NCI-H146 (cell line): ENCODE measurements at regions not wholly inside any gene's neighbourhood (a gene's known extent, or its start where the extent isn't known, plus 50 kb on each side); places are given as distances from the start of the nearest gene placed in this dataset.

Experiments
- DNase-seq: peaks from one replicate; lab custom pipeline; 2025; lab: John Stamatoyannopoulos, UW

DNA sequence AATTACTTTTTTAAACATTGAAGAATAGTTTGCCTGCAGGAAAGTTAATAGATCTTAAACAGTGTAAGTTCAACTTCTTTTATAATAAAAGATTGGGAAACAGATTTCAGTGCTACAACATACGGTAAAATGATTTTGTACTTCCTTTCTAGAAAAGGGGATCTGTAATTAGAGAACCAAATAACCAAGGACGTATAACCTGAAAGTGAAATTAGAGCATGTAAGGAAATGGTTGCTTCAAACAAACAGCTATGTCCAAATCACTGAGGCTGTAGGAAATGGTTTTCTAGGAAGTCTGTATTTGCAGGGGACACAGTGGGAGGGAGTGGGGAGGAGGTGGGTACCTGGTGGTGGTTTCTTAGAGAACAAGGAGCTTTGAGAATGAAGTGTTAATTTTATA, 57.9 kb upstream of the EXOC6 start:
- DNase-seq, result no peak

DNA sequence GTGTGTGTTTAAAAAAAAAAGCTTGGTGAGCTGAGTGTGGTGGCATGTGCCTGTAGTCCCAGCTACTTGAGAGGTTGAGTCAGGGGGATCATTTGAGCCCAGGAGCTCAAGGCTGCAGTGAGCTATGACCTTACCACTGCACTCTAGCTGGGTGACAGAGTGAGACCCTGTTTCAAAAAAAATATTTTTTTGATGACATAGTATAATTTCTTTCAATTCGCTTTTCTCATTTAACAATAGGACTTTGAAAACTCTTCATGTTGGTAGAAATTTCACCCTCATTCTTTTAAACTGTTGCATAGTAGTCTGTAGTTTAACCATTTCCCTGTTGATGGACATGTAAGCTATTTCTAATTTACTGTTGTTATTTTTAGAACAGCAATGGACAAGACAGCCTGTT, 55.7 kb upstream of the EXOC6 start:
- DNase-seq, result no peak
